ENCODE measurements at regions not wholly inside any gene's neighbourhood (a gene's known extent, or its start where the extent isn't known, plus 50 kb on each side); places are given as distances from the start of the nearest gene placed in this dataset.

DNA sequence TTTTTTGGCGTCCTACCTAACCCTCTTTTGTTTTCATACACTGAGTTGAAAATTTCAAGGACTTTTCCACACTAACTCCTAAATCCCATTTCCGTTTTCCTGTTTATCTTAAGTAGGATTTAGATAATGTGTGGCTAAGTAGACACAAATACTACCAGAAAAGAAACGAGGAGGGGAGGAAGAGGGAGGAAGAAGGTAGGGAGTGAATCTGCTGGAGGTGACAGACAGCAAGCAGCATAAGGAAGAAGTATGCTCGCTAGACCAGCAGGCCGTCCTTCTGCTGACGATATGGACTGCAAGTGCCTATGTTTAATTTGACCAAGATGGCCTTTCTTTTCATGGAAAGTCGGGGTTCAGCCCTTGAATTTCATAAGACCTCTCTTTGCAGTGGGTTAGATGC lies 256.9 kb upstream of the RAB4A start:
- Histone ChIP-seq H3K36me3 (ENCODE audit: insufficient read depth in 1 of 2, low read depth in 1 of 2) (no peaks in the 10 kb centered on the region), H3K4me3 (no peak overlapping the region), H3K27ac (no peak overlapping the region), H3K4me1 (peaks cover 6% of the 10 kb centered on the region), H3K9me3 (no peaks in the 10 kb centered on the region), H3K27me3 (ENCODE audit: insufficient read depth in 3 of 3, low read length in 2 of 3) (peaks cover 0 to 3% (median 0%) of the 10 kb centered on the region in 3 donors)
- ATAC-seq (no peak), DNase-seq (no peak)
- TF ChIP-seq, protein P1, sequence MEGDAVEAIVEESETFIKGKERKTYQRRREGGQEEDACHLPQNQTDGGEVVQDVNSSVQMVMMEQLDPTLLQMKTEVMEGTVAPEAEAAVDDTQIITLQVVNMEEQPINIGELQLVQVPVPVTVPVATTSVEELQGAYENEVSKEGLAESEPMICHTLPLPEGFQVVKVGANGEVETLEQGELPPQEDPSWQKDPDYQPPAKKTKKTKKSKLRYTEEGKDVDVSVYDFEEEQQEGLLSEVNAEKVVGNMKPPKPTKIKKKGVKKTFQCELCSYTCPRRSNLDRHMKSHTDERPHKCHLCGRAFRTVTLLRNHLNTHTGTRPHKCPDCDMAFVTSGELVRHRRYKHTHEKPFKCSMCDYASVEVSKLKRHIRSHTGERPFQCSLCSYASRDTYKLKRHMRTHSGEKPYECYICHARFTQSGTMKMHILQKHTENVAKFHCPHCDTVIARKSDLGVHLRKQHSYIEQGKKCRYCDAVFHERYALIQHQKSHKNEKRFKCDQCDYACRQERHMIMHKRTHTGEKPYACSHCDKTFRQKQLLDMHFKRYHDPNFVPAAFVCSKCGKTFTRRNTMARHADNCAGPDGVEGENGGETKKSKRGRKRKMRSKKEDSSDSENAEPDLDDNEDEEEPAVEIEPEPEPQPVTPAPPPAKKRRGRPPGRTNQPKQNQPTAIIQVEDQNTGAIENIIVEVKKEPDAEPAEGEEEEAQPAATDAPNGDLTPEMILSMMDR (IDR thresholded peaks at IDR 0.05) = no peak
- intact Hi-C loops (cut with DNase I) = no loop called here
- 59 to 74% (median 73%) methylated on average over 7 of the region's 7 CpGs for WGBS, 3 donors

DNA sequence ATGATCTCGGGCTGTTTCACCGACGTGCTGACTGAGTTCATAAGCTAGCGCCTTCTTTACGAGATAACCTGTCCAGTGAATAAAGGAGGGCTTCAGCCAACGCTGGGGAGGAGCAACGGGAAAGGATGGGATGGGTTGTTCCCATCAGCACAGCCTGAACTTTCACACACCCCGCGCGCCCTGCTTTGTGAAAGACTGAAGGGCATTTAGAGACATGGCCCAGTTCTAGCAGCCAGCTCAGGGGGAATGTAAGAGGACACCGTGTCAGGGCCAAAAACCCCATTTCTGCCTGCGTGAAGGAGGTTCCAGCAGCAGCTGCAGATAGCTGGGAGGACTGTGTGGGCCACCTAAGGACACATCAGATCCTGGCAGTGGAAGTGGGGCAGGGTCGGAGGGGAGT lies 255.1 kb upstream of the RAB4A start:
- no peak overlapping the region for H3K27ac ChIP-seq
- intact Hi-C loops (cut with DNase I) = no loop called here
- no peaks in the 10 kb centered on the region for H3K36me3 ChIP-seq (ENCODE audit: insufficient read depth in 1 of 2, low read depth in 1 of 2)
- WGBS, 3 donors = 22 to 35% (median 29%) methylated on average over 13 of the region's 13 CpGs
- H3K27me3 ChIP-seq (ENCODE audit: insufficient read depth in 3 of 3, low read length in 2 of 3) = peaks cover 0 to 3% (median 0%) of the 10 kb centered on the region in 3 donors
- peaks cover 6% of the 10 kb centered on the region for H3K4me1 ChIP-seq
- ATAC-seq = peak; percentile 62 to 91 (median 82)
- H3K4me3 ChIP-seq = no peak overlapping the region
- DNase-seq = peak; percentile 23 to 77
- H3K9me3 ChIP-seq = no peaks in the 10 kb centered on the region
- TF ChIP-seq, protein P1 (IDR thresholded peaks at IDR 0.05) = no peak

GRCh38 chr1:229017091-229017490 lies 253.8 kb upstream of the RAB4A start:
- Histone ChIP-seq H3K36me3 (ENCODE audit: insufficient read depth in 1 of 2, low read depth in 1 of 2) (no peaks in the 10 kb centered on the region), H3K9me3 (no peaks in the 10 kb centered on the region), H3K27me3 (ENCODE audit: insufficient read depth in 3 of 3, low read length in 2 of 3) (peaks cover 0 to 3% (median 0%) of the 10 kb centered on the region in 3 donors), H3K27ac (no peak overlapping the region), H3K4me1 (peaks cover 6% of the 10 kb centered on the region), H3K4me3 (no peak overlapping the region)
- DNase-seq (no peak), ATAC-seq (no peak)
- WGBS, 3 donors = 73 to 82% (median 77%) methylated on average over 4 of the region's 4 CpGs
- TF ChIP-seq, protein P1 (IDR thresholded peaks at IDR 0.05) = no peak
- intact Hi-C loops (cut with DNase I) = no loop called here

- WGBS, 3 donors = 96 to 100% (median 98%) methylated on average over 2 of the region's 2 CpGs
- ATAC-seq = no peak
- DNase-seq = no peak
- Histone ChIP-seq H3K27ac (no peak overlapping the region), H3K36me3 (ENCODE audit: insufficient read depth in 1 of 2, low read depth in 1 of 2) (no peaks in the 10 kb centered on the region), H3K9me3 (no peaks in the 10 kb centered on the region), H3K4me3 (no peak overlapping the region), H3K27me3 (ENCODE audit: insufficient read depth in 3 of 3, low read length in 2 of 3) (peaks cover 0 to 3% (median 0%) of the 10 kb centered on the region in 3 donors), H3K4me1 (peaks cover 6% of the 10 kb centered on the region)
- TF ChIP-seq, protein P1 (IDR thresholded peaks at IDR 0.05) = no peak
- intact Hi-C loops (cut with DNase I) = no loop called here
Measured at GRCh38 chr1:229018674-229019295, 252.1 kb upstream of the RAB4A start.

All from psoas muscle (tissue), 7 donors.